A549 (cell line): ENCODE measurements at regions not wholly inside any gene's neighbourhood (a gene's known extent, or its start where the extent isn't known, plus 50 kb on each side); places are given as distances from the start of the nearest gene placed in this dataset.

Source experiments
- ATAC-seq, 2 experiments: fragments of 200-7000 bp in 1 of 2; fragments of >200 bp in 1 of 2; cut with Nextera tagmentation in 1 of 2; cut with Tn5 transposase in 1 of 2; 3 replicates each; pipeline versions ENCODE4 v1.8.0 to v1.9.1; 2018 to 2020; ENCODE audit warnings: mild to moderate bottlenecking in 1 of 2, moderate library complexity in 1 of 2
- CTCF ChIA-PET: fragments of 300-600 bp; sonication (Branson Sonifier 250); formaldehyde crosslinking; extraction: SDS; loops from one replicate; lab custom pipeline; 2021; ENCODE audit warnings: antibody characterized with exemption, inconsistent platforms; lab: Yijun Ruan, JAX
- POLR2A ChIA-PET: fragments of 350-600 bp; formaldehyde crosslinking; extraction: SDS; loops from one replicate; lab custom pipeline; 2021; ENCODE audit warnings: antibody characterized with exemption, inconsistent platforms; lab: Yijun Ruan, JAX
- DNase-seq, 2 experiments: peaks; one replicate each; pipeline versions ENCODE4 v3.0.0 to v3.0.0-alpha.2; 2011 to 2016; ENCODE audit warnings: low read depth in 1 of 2, low spot score in 1 of 2
- FAIRE-seq: peaks from 2 replicates; lab custom pipeline; 2011; peaks lifted over from hg19 to GRCh38; lab: Jason Lieb, UNC
- H3K27ac ChIP-seq, 2 experiments: fragments of >200 bp; sonication (Bioruptor Twin); formaldehyde crosslinking; 3 replicates each; pipeline ENCODE4 v1.5.1; 2016 to 2017
- H3K4me1 ChIP-seq: fragments of >200 bp; sonication (Bioruptor Twin); formaldehyde crosslinking; 3 replicates; pipeline ENCODE4 v1.6.1; 2016
- H3K4me2 ChIP-seq: fragments of >200 bp; sonication (Bioruptor Twin); formaldehyde crosslinking; 3 replicates; pipeline ENCODE4 v1.6.1; 2016
- H3K4me3 ChIP-seq: fragments of >200 bp; sonication (Bioruptor Twin); formaldehyde crosslinking; 3 replicates; pipeline ENCODE4 v1.5.1; 2016
- H3K9me3 ChIP-seq: fragments of >200 bp; sonication (Bioruptor Twin); formaldehyde crosslinking; 3 replicates; pipeline ENCODE4 v1.6.1; 2016
- BCL3 ChIP-seq: fragments of >200 bp; sonication (Bioruptor Twin); formaldehyde crosslinking; IDR thresholded peaks from 3 replicates; pipeline ENCODE4 v1.6.1; 2016
- BHLHE40 ChIP-seq: IDR thresholded peaks from 2 replicates; pipeline ENCODE4 v1.6.1; 2012; ENCODE audit warnings: low read depth, low read length, inconsistent platforms
- CHD2 ChIP-seq: fragments of 150-350 bp; IDR thresholded peaks from 2 replicates; pipeline ENCODE4 v1.6.1; 2014; ENCODE audit warnings: low read length; ENCODE audit not compliant: partially characterized antibody
- CHD4 ChIP-seq: fragments of 200-600 bp; sonication (generic); IDR thresholded peaks from 2 replicates; pipeline ENCODE4 v1.6.1; 2016; ENCODE audit warnings: antibody characterized with exemption, mild to moderate bottlenecking, borderline replicate concordance
- CTCF ChIP-seq: fragments of >200 bp; sonication (Bioruptor Twin); formaldehyde crosslinking; IDR thresholded peaks from 3 replicates; pipeline ENCODE4 v1.5.1; 2016
- ELK1 ChIP-seq: fragments of 150-350 bp; IDR thresholded peaks from 2 replicates; pipeline ENCODE4 v1.6.1; 2014; ENCODE audit warnings: low read depth, mild to moderate bottlenecking, low read length
- FOSB ChIP-seq: fragments of 250-450 bp; sonication (Bioruptor Pico); IDR thresholded peaks from 2 replicates; pipeline ENCODE4 v1.5.0; 2020; ENCODE audit warnings: mild to moderate bottlenecking, moderate library complexity
- FOSL2 ChIP-seq, 2 experiments: fragments of 450-650 bp in 1 of 2; fragments of >200 bp in 1 of 2; sonication (Bioruptor Twin) in 1 of 2; formaldehyde crosslinking; IDR thresholded peaks; 2 replicates each; pipeline versions ENCODE4 v1.5.0 to v1.6.1; 2016 to 2020; ENCODE audit warnings: mild to moderate bottlenecking in 1 of 2, moderate library complexity in 1 of 2
- HES2 ChIP-seq: fragments of >200 bp; sonication (Bioruptor Twin); formaldehyde crosslinking; IDR thresholded peaks from 2 replicates; pipeline ENCODE4 v1.6.1; 2016
- HEYL ChIP-seq: fragments of 250-450 bp; sonication (Bioruptor Pico); IDR thresholded peaks from 2 replicates; pipeline ENCODE4 v1.8.0; 2021; ENCODE audit warnings: mild to moderate bottlenecking, moderate library complexity
- HMGXB4 ChIP-seq: fragments of 250-450 bp; sonication (Bioruptor Pico); IDR thresholded peaks from 2 replicates; pipeline ENCODE4 v1.5.0; 2021; ENCODE audit warnings: mild to moderate bottlenecking, moderate library complexity, borderline replicate concordance
- HOXA7 ChIP-seq: fragments of 250-450 bp; sonication (Bioruptor Pico); IDR thresholded peaks from 2 replicates; pipeline ENCODE4 v1.5.0; 2020; ENCODE audit warnings: mild to moderate bottlenecking, moderate library complexity
- HOXB5 ChIP-seq: fragments of 250-450 bp; sonication (Bioruptor Pico); IDR thresholded peaks from 2 replicates; pipeline ENCODE4 v1.5.0; 2020; ENCODE audit warnings: mild to moderate bottlenecking, moderate library complexity
- JUN ChIP-seq, 2 experiments: fragments of >200 bp; sonication (Bioruptor Twin); formaldehyde crosslinking; IDR thresholded peaks; 2 replicates in 1 of 2; 3 replicates in 1 of 2; pipeline ENCODE4 v1.6.1; 2016 to 2017
- KDM1A ChIP-seq: fragments of 200-600 bp; sonication (generic); IDR thresholded peaks from 2 replicates; pipeline ENCODE4 v1.6.1; 2016; ENCODE audit warnings: low read depth, mild to moderate bottlenecking
- MAZ ChIP-seq: fragments of 150-350 bp; IDR thresholded peaks from 2 replicates; pipeline ENCODE4 v1.6.1; 2014; ENCODE audit warnings: antibody characterized with exemption, low read depth, low read length, borderline replicate concordance
- NPAS2 ChIP-seq: fragments of 250-450 bp; sonication (Bioruptor Pico); IDR thresholded peaks from 2 replicates; pipeline ENCODE4 v1.8.0; 2022; ENCODE audit warnings: mild to moderate bottlenecking, moderate library complexity, borderline replicate concordance
- NR3C1 ChIP-seq: fragments of >200 bp; sonication (Bioruptor Twin); formaldehyde crosslinking; IDR thresholded peaks from 3 replicates; pipeline ENCODE4 v1.6.1; 2017
- PBX3 ChIP-seq: IDR thresholded peaks from 2 replicates; pipeline ENCODE4 v1.6.1; 2012
- PHF8 ChIP-seq: fragments of 200-600 bp; sonication (generic); IDR thresholded peaks from 2 replicates; pipeline ENCODE4 v1.6.1; 2016; ENCODE audit warnings: low read depth, mild to moderate bottlenecking, antibody characterized with exemption, moderate library complexity, borderline replicate concordance
- POLR2A ChIP-seq: IDR thresholded peaks from 2 replicates; pipeline ENCODE4 v1.6.1; 2012; ENCODE audit warnings: mild to moderate bottlenecking, low read length
- RCOR1 ChIP-seq: fragments of 150-350 bp; IDR thresholded peaks from 2 replicates; pipeline ENCODE4 v1.6.1; 2014; ENCODE audit warnings: antibody characterized with exemption, low read length, low read depth
- RNF2 ChIP-seq: fragments of 200-600 bp; sonication (generic); IDR thresholded peaks from 2 replicates; pipeline ENCODE4 v1.6.1; 2016; ENCODE audit warnings: low read depth, mild to moderate bottlenecking, antibody characterized with exemption, moderate library complexity, borderline replicate concordance
- TFCP2L1 ChIP-seq: fragments of 250-450 bp; sonication (Bioruptor Pico); IDR thresholded peaks from 2 replicates; pipeline ENCODE4 v1.5.0; 2021; ENCODE audit warnings: mild to moderate bottlenecking
- TP53 ChIP-seq: fragments of 250-450 bp; sonication (Bioruptor Pico); IDR thresholded peaks from 2 replicates; pipeline ENCODE4 v1.5.0; 2021; ENCODE audit warnings: mild to moderate bottlenecking, moderate library complexity
- ZNF302 ChIP-seq: fragments of 250-450 bp; sonication (Bioruptor Pico); IDR thresholded peaks from 2 replicates; pipeline ENCODE4 v1.9.0; 2021; ENCODE audit warnings: inconsistent platforms, mild to moderate bottlenecking, moderate library complexity
- WGBS: methylation state at CpG from one replicate; pipeline ENCODE4 v1.1.6; 2017; ENCODE audit errors: missing lambda C conversion rate; 5-methylcytosine and 5-hydroxymethylcytosine counted together

- ATAC-seq (no peak), DNase-seq (no peak), FAIRE-seq (no peak)
- H3K4me2 ChIP-seq = no peak overlapping the region
- no peak overlapping the region for H3K27ac ChIP-seq
- H3K9me3 ChIP-seq = no peaks in the 10 kb centered on the region
- TF ChIP-seq HEYL (CRISPR knock-in tag) (no peak), CHD2 (no peak), CTCF (no peak), TFCP2L1 (CRISPR knock-in tag) (no peak), KDM1A (no peak), HES2 (no peak), HMGXB4 (no peak), MAZ (no peak), PHF8 (no peak), RNF2 (no peak), ZNF302 (CRISPR knock-in tag) (no peak), FOSB (no peak), BHLHE40 (no peak), BCL3 (no peak), POLR2A (no peak), RCOR1 (no peak), JUN (IDR thresholded peaks at IDR 0.05) (no peak), HOXA7 (CRISPR knock-in tag) (no peak), NR3C1 (no peak), PBX3 (no peak)
- 4% methylated on average over 4 of the region's 4 CpGs for WGBS
- no peaks in the 10 kb centered on the region for H3K4me1 ChIP-seq
- ChIA-PET POLR2A (no interaction called here), CTCF (no interaction called here)
- H3K4me3 ChIP-seq = no peak overlapping the region
Observed at GRCh38 chr14:98786456-98786855, 485.5 kb downstream of the BCL11B start.

- 11% methylated on average over 3 of the region's 3 CpGs for WGBS
- Histone ChIP-seq H3K4me2 (no peak overlapping the region), H3K27ac (no peak overlapping the region), H3K4me3 (no peak overlapping the region), H3K9me3 (peaks cover 13% of the 10 kb centered on the region; the same call in 2 of the 3 replicates), H3K4me1 (no peaks in the 10 kb centered on the region)
- DNase-seq = no peak
- ChIA-PET POLR2A (no interaction called here), CTCF (interaction anchor here (0.7 kb wide), 1 partner anchor 292 kb away, joined by 3 read pairs; no protein-coding TSS in a partner anchor)
- TF ChIP-seq CHD4 (no peak), ELK1 (no peak), MAZ (no peak), TP53 (CRISPR knock-in tag) (no peak), BHLHE40 (no peak), HOXB5 (CRISPR knock-in tag) (no peak), NPAS2 (no peak), FOSL2 (IDR thresholded peaks at IDR 0.05) (no peak), FOSL2 (CRISPR knock-in tag; IDR thresholded peaks at IDR 0.05) (no peak), BCL3 (no peak), POLR2A (no peak)
- FAIRE-seq = no peak
- no peak for ATAC-seq
Observed at GRCh38 chr14:98791661-98792060, 480.3 kb downstream of the BCL11B start.
